Stomach smooth muscle (tissue), 2 donors: ENCODE measurements at regions not wholly inside any gene's neighbourhood (a gene's known extent, or its start where the extent isn't known, plus 50 kb on each side); places are given as distances from the start of the nearest gene placed in this dataset.

Experiments
- H3K27ac ChIP-seq: one replicate; pipeline ENCODE4 v1.7.0; 2013; ENCODE audit warnings: mild to moderate bottlenecking, low read length, inconsistent platforms
- H3K27me3 ChIP-seq, 2 donors: one replicate each; pipeline ENCODE4 v1.7.0; 2013; ENCODE audit warnings: low read length in 2 of 2; ENCODE audit not compliant: insufficient read depth in 2 of 2, control insufficient read depth in 1 of 2
- H3K36me3 ChIP-seq, 2 donors: one replicate each; pipeline ENCODE4 v1.7.0; 2013; ENCODE audit warnings: low read length in 2 of 2; ENCODE audit not compliant: control insufficient read depth in 2 of 2, insufficient read depth in 2 of 2
- H3K4me1 ChIP-seq: one replicate; pipeline ENCODE4 v1.7.0; 2013; ENCODE audit warnings: low read length; ENCODE audit not compliant: control insufficient read depth, insufficient read depth
- H3K4me3 ChIP-seq, 2 donors: one replicate each; pipeline ENCODE4 v1.7.0; 2013; ENCODE audit warnings: low read length in 2 of 2
- H3K9ac ChIP-seq, 2 donors: one replicate each; pipeline ENCODE4 v1.7.0; 2013; ENCODE audit warnings: low read length in 2 of 2, mild to moderate bottlenecking in 1 of 2
- H3K9me3 ChIP-seq, 2 donors: one replicate each; pipeline ENCODE4 v1.7.0; 2013; ENCODE audit warnings: low read length in 2 of 2; ENCODE audit not compliant: control insufficient read depth in 2 of 2
- donor health status: healthy.
- donor health status: Pancreatic carcinoma.

DNA sequence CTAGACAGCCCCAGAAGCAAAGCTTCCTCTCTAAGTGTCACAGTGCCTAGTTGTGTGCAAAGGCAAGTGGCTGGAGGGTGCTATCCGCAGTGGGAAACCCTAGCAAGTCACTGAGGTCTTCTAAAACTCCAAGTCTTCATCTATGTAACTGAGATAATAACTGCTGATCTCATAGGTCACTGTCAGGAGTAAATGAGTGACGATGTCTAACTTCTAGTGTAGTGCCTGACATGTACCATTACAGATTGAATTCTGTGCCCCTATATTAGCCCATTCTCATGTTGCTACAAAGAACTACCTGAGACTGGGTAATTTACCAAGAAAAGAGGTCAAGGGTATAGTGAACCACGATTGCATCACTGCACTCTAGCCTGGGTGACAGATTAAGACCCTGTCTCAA lies 253.5 kb upstream of the JARID2 start:
- no peak overlapping the region for H3K27ac ChIP-seq
- H3K9me3 ChIP-seq = no peaks in the 10 kb centered on the region
- peaks cover 0 to 4% of the 10 kb centered on the region in 2 donors for H3K27me3 ChIP-seq
- H3K4me3 ChIP-seq = no peak overlapping the region
- H3K4me1 ChIP-seq = no peaks in the 10 kb centered on the region
- H3K36me3 ChIP-seq = no peaks in the 10 kb centered on the region
- H3K9ac ChIP-seq = no peak overlapping the region

GRCh38 chr6:14995208-14995607 lies 250.7 kb upstream of the JARID2 start:
- H3K27me3 ChIP-seq = peaks cover 0 to 4% of the 10 kb centered on the region in 2 donors
- H3K9me3 ChIP-seq = no peaks in the 10 kb centered on the region
- no peaks in the 10 kb centered on the region for H3K36me3 ChIP-seq
- H3K4me1 ChIP-seq = no peaks in the 10 kb centered on the region
- no peak overlapping the region for H3K9ac ChIP-seq
- no peak overlapping the region for H3K27ac ChIP-seq
- H3K4me3 ChIP-seq = no peak overlapping the region

DNA sequence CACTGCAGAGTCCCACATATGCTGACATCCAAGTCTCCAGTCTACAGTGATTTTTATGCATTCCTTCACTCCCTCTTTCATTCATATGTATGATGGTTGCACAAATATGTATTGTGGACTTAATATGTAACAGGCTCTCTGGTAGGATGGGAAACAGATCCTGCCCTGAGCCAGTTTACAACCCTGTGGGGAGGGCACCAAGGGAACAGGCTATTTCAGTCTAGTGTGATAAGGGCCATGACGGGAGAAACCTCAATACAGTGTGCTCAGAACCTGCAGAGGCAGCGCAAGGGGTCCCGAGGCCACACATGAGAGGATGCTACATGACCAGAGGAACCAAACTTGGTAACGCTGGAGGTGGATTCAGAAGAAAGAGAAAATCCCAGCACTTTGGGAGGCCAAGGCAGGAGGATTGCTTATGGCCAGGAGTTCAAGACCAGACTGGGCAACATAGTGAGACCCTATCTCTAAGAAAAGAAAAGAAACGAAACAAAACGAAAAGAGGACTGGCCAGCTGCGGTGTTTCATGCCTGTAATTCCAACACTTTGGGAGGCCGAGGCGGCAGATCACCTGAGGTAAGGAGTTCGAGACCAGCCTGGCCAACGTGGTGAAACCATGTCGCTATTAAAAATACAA lies 249.8 kb upstream of the JARID2 start:
- Histone ChIP-seq H3K4me3 (no peak overlapping the region), H3K36me3 (no peaks in the 10 kb centered on the region), H3K9ac (no peak overlapping the region), H3K9me3 (no peaks in the 10 kb centered on the region), H3K27me3 (peaks cover 0 to 4% of the 10 kb centered on the region in 2 donors), H3K27ac (no peak overlapping the region), H3K4me1 (no peaks in the 10 kb centered on the region)

DNA sequence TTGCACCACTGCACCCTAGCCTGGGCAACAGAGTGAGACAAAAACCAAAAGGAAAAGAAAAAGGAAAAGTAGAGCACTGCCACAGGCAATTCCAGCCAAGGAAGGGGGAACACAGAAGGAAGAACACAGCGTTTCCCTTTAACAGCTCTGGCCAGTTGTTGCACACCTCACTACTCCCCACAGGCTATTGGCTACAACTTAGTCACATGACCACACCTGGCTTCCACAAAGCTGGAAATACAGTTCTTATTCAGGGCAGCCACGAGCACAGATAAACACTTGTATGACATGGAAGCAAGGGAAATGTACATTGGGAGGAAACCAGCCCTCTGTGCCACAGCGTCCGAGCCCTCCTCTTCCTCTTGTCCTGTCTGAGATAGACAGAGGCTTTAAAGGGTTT lies 249.0 kb upstream of the JARID2 start:
- Histone ChIP-seq H3K27ac (no peak overlapping the region), H3K4me1 (no peaks in the 10 kb centered on the region), H3K27me3 (peaks cover 0 to 4% of the 10 kb centered on the region in 2 donors), H3K4me3 (no peak overlapping the region), H3K9ac (no peak overlapping the region), H3K9me3 (no peaks in the 10 kb centered on the region), H3K36me3 (no peaks in the 10 kb centered on the region)

DNA sequence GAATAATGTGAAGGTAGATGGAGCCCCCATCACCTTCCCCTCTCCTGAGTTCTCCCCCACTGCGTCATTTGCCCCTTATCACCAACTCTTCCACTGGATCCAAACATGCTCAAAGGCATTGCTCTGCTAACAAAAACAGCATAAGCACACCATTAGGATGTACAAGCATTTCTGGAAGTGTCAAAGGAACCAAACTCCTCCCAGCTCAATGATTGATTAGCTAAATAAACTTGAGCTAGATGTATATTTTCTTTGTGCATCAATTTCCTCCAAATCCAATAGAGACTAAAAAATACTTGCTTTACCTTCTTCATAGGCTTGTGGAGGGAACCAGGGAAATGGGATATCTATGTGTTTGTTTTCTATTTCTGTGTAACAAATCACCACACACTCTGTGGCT lies 248.4 kb upstream of the JARID2 start:
- Histone ChIP-seq H3K9me3 (no peaks in the 10 kb centered on the region), H3K27me3 (peaks cover 0 to 4% of the 10 kb centered on the region in 2 donors), H3K36me3 (no peaks in the 10 kb centered on the region), H3K9ac (no peak overlapping the region), H3K27ac (no peak overlapping the region), H3K4me1 (no peaks in the 10 kb centered on the region), H3K4me3 (no peak overlapping the region)

DNA sequence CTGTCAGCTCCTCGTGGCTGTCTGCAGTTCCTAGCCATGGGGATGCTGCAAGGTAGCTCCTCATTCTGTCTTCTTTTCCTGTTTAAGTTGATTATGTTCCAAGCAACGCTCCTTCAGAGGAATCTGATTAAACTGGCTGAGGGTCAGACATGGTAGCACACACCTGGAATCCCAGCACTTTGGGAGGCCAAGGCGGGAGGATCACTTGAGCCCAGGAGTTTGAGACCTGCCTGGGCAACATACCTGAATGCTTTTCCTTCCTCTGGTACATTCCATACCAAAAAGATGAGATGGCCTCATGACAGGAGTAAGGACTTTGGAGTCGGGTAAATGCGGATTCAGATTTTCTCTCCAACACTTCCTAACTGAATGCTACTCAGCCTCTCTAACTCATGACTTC lies 246.8 kb upstream of the JARID2 start:
- Histone ChIP-seq H3K9me3 (no peaks in the 10 kb centered on the region), H3K36me3 (no peaks in the 10 kb centered on the region), H3K27me3 (peaks cover 0 to 4% of the 10 kb centered on the region in 2 donors), H3K27ac (no peak overlapping the region), H3K4me3 (no peak overlapping the region), H3K4me1 (no peaks in the 10 kb centered on the region), H3K9ac (no peak overlapping the region)

- Histone ChIP-seq H3K9ac (no peak overlapping the region), H3K4me3 (no peak overlapping the region), H3K4me1 (no peaks in the 10 kb centered on the region), H3K36me3 (no peaks in the 10 kb centered on the region), H3K27me3 (no peaks in the 10 kb centered on the region), H3K9me3 (no peaks in the 10 kb centered on the region), H3K27ac (no peak overlapping the region)
These were observed 244.5 kb upstream of the JARID2 start for GRCh38 chr6:15001326-15001910.

DNA sequence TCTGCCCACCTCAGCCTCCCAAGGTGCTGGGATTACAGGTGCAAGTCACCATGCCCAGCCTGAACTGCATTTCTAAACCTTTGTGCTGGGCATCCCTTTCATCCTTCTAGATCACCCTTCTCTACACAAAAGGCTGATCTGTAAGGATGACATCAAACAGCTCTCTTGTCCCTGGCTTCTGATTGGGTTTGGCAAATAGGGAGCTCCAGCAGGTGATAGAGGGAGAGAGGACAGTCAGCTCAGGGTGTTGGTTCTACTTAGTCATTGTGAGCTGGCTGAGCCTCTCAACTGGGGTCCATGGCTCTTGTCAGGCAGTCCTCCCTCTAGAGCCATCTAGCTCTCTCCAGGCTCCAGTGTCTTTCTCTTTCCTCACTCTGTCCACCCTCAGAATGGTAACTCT lies 237.6 kb upstream of the JARID2 start:
- H3K9ac ChIP-seq = no peak overlapping the region
- no peak overlapping the region for H3K4me3 ChIP-seq
- no peak overlapping the region for H3K27ac ChIP-seq
- H3K9me3 ChIP-seq = peaks cover 0 to 5% of the 10 kb centered on the region in 2 donors
- no peaks in the 10 kb centered on the region for H3K36me3 ChIP-seq
- H3K27me3 ChIP-seq = no peaks in the 10 kb centered on the region
- H3K4me1 ChIP-seq = no peaks in the 10 kb centered on the region

DNA sequence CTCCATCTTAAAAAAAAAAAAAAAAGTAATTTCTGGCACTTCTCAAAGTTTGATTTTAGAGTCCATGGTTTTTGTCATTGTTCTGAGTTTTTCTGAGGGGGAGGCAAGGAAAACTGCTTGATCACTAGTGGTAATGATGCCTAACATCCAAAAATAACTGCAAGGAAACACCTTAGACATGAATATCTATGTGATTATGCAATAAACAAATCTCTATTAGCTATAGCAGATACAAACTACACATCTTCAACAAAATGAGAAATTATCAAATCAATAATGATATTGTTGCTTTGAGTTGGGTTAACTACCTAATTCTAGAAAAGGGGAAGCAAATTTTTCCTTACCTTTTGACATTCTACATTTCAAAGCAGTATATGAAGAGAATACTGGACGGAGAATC lies 230.9 kb upstream of the JARID2 start:
- Histone ChIP-seq H3K27ac (no peak overlapping the region), H3K9ac (no peak overlapping the region), H3K27me3 (no peaks in the 10 kb centered on the region), H3K9me3 (peaks cover 0 to 5% of the 10 kb centered on the region in 2 donors), H3K4me3 (no peak overlapping the region), H3K4me1 (no peaks in the 10 kb centered on the region), H3K36me3 (no peaks in the 10 kb centered on the region)

DNA sequence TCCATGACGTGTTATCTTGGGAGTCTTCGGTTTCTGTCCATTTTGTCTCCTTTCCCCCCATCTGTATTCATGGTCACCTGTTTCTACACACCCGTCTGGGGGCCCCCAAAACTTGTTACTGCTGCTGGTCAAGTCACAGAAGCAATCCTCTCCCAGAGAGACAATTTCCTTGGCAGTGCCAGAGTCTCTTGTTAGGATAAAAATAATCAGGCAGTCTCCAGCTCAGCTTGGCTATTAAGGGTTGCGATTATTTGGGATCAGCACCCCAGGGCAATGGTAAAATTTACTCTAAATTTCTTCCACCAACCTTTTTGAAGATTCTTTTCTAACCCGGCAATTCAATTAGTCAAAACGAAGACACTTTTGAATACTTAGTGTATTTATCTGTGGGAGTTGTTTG lies 229.1 kb upstream of the JARID2 start:
- Histone ChIP-seq H3K27me3 (peaks cover 0 to 4% of the 10 kb centered on the region in 2 donors), H3K4me3 (no peak overlapping the region), H3K9me3 (peaks cover 0 to 5% of the 10 kb centered on the region in 2 donors), H3K27ac (no peak overlapping the region), H3K9ac (no peak overlapping the region), H3K36me3 (no peaks in the 10 kb centered on the region), H3K4me1 (no peaks in the 10 kb centered on the region)

DNA sequence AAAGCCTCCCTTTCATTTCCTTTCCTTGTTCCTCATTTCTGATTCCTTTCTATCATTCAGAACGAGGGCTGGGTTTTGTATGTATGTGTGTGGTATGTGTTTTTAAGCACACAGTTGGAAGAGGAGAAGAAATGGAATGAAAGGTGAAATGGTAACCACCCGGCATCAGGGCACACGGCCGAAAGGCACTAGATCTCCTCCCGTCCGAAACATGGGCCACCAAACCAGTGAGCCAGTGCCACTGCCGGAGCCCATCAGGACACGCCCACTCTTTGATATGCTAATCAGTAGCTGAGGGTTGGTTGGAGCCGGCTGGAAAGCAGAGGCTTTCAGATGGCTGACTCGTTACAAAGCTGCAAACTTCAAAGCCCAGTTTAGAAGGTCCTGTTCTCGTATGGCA lies 228.6 kb upstream of the JARID2 start:
- Histone ChIP-seq H3K9me3 (peaks cover 0 to 5% of the 10 kb centered on the region in 2 donors), H3K27me3 (peaks cover 0 to 4% of the 10 kb centered on the region in 2 donors), H3K9ac (no peak overlapping the region), H3K27ac (no peak overlapping the region), H3K4me3 (peak overlapping the region in 1 of 2 donors; percentile 47), H3K4me1 (no peaks in the 10 kb centered on the region), H3K36me3 (no peaks in the 10 kb centered on the region)
